ENCODE measurements at regions not wholly inside any gene's neighbourhood (a gene's known extent, or its start where the extent isn't known, plus 50 kb on each side); places are given as distances from the start of the nearest gene placed in this dataset.
A peak's percentile ranks its signal among the peaks of the same experiment; 100 is the strongest.
"Not testable (repeated sequence)": the region's sequence is repeated elsewhere in the genome, so short reads cannot be mapped to it uniquely, and the experiment has no call there.

DNA sequence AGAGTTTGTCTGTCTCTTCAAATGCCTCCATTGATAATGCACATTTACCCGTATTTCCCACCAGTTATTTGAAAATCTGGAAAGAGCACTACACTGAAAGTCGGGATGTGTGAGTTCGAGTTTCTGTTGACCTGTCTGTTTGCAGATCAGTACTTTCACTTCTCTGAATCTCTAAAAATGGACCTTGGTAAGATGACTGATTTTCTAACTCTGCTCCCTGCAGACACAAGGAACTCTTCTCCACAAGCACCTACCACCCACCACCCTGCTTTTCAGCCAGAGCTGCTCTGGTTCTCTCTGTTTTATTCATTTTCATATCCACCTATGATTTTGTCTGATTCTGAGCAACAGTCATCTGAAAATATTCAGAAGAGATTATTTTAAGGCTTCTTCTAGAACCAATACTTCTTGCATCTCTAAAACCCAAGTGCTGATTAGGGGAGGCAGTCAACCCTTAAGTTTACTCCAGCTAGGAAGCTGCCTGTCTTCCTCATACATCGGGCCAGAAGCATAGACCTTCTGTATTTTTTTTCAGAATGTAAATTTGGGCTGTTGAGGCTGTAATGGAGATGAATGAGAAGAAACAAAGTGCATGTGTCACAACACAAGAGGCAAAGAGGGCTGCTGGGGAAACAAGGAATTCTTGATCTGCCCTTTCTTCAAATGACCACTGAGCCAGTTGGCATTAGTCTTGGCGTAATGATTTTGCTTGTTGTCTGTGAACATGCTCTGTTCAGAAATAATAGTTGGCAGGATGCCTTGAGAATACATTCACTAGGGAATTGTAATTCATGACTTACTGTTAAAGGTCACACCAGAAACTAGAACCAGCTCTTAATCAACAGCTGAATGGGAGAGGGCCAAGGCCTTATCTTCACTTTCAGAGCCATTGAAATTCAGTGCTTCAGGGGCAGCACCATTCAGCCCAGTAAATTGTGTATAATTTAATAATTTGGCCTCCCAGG is 85.4 kb upstream of the MYLIP start:
- 64% methylated on average over 5 of the region's 5 CpGs for WGBS (ENCODE audit: insufficient coverage, low coverage, low lambda C conversion rate, missing lambda C conversion rate)
- H3K9me3 ChIP-seq: no peaks in the 10 kb centered on the region
- no peak for TF ChIP-seq POLR2A (IDR thresholded peaks at IDR 0.05)
- TF ChIP-seq, protein P1, sequence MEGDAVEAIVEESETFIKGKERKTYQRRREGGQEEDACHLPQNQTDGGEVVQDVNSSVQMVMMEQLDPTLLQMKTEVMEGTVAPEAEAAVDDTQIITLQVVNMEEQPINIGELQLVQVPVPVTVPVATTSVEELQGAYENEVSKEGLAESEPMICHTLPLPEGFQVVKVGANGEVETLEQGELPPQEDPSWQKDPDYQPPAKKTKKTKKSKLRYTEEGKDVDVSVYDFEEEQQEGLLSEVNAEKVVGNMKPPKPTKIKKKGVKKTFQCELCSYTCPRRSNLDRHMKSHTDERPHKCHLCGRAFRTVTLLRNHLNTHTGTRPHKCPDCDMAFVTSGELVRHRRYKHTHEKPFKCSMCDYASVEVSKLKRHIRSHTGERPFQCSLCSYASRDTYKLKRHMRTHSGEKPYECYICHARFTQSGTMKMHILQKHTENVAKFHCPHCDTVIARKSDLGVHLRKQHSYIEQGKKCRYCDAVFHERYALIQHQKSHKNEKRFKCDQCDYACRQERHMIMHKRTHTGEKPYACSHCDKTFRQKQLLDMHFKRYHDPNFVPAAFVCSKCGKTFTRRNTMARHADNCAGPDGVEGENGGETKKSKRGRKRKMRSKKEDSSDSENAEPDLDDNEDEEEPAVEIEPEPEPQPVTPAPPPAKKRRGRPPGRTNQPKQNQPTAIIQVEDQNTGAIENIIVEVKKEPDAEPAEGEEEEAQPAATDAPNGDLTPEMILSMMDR (IDR thresholded peaks at IDR 0.05): no peak
- no peaks in the 10 kb centered on the region for H3K27me3 ChIP-seq
- H3K36me3 ChIP-seq: no peaks in the 10 kb centered on the region
- H3K4me3 ChIP-seq: no peak overlapping the region
- H3K27ac ChIP-seq: no peak overlapping the region
- no peak for DNase-seq
- ATAC-seq: no peak
- intact Hi-C loops (cut with DNase I): no loop called here
- no peaks in the 10 kb centered on the region for H3K4me1 ChIP-seq

DNA sequence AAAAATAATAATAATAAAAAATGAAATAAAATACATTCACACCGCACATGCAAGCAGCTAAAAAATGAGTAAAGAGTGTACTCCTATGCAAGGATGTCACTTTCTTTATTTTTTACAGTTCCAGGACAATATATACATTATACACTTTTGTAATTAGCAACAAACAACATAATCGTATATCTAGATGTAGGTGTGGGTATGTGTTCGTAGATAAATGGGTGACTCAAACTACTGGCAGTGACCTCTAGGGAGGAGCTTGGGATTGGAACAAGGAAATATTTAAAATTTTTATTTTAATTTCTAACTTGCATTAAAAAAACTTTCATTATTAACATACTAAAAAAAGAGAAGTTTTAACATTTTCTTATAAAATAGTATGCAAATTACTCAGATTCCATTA is 86.1 kb upstream of the MYLIP start:
- H3K36me3 ChIP-seq: no peaks in the 10 kb centered on the region
- TF ChIP-seq, protein P1 (IDR thresholded peaks at IDR 0.05): no peak
- TF ChIP-seq POLR2A (IDR thresholded peaks at IDR 0.05): no peak
- 66% methylated on average over 3 of the region's 3 CpGs for WGBS (ENCODE audit: insufficient coverage, low coverage, low lambda C conversion rate, missing lambda C conversion rate)
- DNase-seq: no peak
- intact Hi-C loops (cut with DNase I): no loop called here
- no peaks in the 10 kb centered on the region for H3K9me3 ChIP-seq
- no peaks in the 10 kb centered on the region for H3K4me1 ChIP-seq
- ATAC-seq: no peak
- no peaks in the 10 kb centered on the region for H3K27me3 ChIP-seq
- no peak overlapping the region for H3K27ac ChIP-seq
- H3K4me3 ChIP-seq: no peak overlapping the region

DNA sequence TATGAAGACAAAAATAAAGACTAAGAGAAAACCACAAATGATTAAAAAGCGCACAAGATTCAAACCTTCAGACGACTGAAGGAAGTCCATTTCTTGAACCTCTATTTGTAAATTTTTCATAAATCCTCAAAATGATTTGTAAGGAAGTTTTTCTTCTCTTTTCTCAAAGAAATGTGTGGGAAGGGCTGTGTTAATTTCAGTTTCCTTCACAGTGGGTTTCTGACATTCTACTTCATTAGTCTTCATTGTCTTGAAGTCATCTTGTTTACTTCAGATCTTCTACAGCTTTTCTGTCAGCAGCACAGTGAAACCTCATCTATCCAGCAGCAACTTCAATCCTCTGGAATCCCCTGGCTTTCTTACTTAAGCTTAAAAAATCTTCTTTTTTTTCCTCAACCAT is 87.6 kb upstream of the MYLIP start:
- Histone ChIP-seq H3K4me3 (no peak overlapping the region), H3K27ac (no peak overlapping the region), H3K36me3 (no peaks in the 10 kb centered on the region), H3K4me1 (no peaks in the 10 kb centered on the region), H3K9me3 (no peaks in the 10 kb centered on the region), H3K27me3 (no peaks in the 10 kb centered on the region)
- DNase-seq (no peak), ATAC-seq (no peak)
- WGBS (ENCODE audit: insufficient coverage, low coverage, low lambda C conversion rate, missing lambda C conversion rate): 59% methylated on average over 2 of the region's 2 CpGs
- intact Hi-C loops (cut with DNase I): no loop called here
- no peak for TF ChIP-seq POLR2A (IDR thresholded peaks at IDR 0.05)
- TF ChIP-seq, protein P1 (IDR thresholded peaks at IDR 0.05): no peak

DNA sequence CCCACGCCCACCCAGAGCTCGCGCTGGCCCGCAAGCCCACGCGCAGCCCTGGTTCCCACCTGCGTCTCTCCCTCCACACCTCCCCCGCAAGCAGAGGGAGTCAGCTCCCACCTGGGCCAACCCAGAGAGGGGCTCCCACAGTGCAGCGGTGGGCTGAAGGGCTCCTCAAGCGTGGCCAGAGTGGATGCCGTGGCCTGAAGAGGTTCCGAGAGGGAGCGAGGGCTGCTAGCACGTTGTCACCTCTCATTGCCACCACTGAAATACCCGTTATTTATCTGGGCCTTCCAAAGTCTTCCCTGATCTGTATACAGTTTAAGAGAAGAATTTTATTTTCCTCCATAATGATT is 88.3 kb upstream of the MYLIP start:
- H3K4me1 ChIP-seq: no peaks in the 10 kb centered on the region
- H3K4me3 ChIP-seq: no peak overlapping the region
- TF ChIP-seq, protein P1 (IDR thresholded peaks at IDR 0.05): no peak
- no peak for TF ChIP-seq POLR2A (IDR thresholded peaks at IDR 0.05)
- ATAC-seq: no peak
- no peaks in the 10 kb centered on the region for H3K36me3 ChIP-seq
- no peaks in the 10 kb centered on the region for H3K27me3 ChIP-seq
- no peak overlapping the region for H3K27ac ChIP-seq
- no peaks in the 10 kb centered on the region for H3K9me3 ChIP-seq
- no peak for DNase-seq
- intact Hi-C loops (cut with DNase I): no loop called here
- WGBS (ENCODE audit: insufficient coverage, low coverage, low lambda C conversion rate, missing lambda C conversion rate): 77% methylated on average over 3 of the region's 15 CpGs

DNA sequence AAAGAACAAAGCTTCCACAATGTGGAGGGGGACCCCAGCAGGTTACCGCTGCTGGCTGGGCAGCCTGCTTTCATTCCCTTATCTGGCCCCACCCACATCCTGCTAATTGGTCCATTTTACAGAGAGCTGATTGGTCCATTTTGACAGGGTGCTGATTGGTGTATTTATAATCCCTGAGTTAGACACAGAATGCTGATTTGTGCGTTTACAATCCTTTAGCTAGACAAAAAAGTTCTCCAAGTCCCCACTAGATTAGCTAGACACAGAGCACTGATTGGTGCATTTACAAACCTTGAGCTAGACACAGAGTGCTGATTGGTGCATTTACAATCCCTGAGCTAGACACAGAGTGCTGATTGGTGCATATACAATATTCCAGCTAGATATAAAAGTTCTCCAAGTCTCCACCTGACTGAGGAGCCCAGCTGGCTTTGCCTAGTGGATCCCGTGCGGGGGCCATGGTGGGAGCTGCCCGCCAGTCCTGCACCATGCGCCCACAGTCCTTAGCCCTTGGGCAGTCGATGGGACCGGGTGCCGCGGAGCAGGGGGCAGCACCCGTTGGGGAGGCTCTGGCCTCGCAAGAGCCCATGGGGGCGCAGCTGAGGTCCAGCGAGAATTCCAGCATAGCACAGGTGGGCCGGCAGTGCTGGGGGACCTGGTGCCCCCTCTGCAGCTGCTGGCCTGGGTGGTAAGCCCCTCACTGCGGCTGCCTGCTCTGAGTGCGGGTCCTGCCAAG is 88.8 kb upstream of the MYLIP start:
- H3K4me1 ChIP-seq; H3K4me3 ChIP-seq; H3K27me3 ChIP-seq; H3K36me3 ChIP-seq; intact Hi-C loops (cut with DNase I); H3K9me3 ChIP-seq; DNase-seq; H3K27ac ChIP-seq: not testable (repeated sequence)
- peak in 1 of 4 donors; percentile 18 for ATAC-seq
- WGBS (ENCODE audit: insufficient coverage, low coverage, low lambda C conversion rate, missing lambda C conversion rate): 100% methylated on average over 1 of the region's 17 CpGs

All from right lobe of liver (tissue), 6 donors.